PFSK-1 (cell line): ENCODE measurements at regions not wholly inside any gene's neighbourhood (a gene's known extent, or its start where the extent isn't known, plus 50 kb on each side); places are given as distances from the start of the nearest gene placed in this dataset.

Experiments
- FOXP2 ChIP-seq: optimal IDR thresholded peaks from 2 replicates; pipeline ENCODE3; 2011; ENCODE audit warnings: borderline replicate concordance, control low read depth, inconsistent platforms; ENCODE audit not compliant: insufficient read depth; ENCODE audit errors: extremely low read length, extremely low read depth
- POLR2AphosphoS5 ChIP-seq: IDR thresholded peaks from 2 replicates; pipeline ENCODE4 v1.6.1; 2012; ENCODE audit warnings: low read depth, mild to moderate bottlenecking, control low read depth, low read length, moderate library complexity
- SIN3A ChIP-seq: IDR thresholded peaks from 2 replicates; pipeline ENCODE4 v1.6.1; 2012; ENCODE audit warnings: mild to moderate bottlenecking, low read length, moderate library complexity, borderline replicate concordance; ENCODE audit not compliant: insufficient read depth
- TAF1 ChIP-seq: IDR thresholded peaks from 2 replicates; pipeline ENCODE4 v1.6.1; 2012; ENCODE audit warnings: low read length, control low read depth, borderline replicate concordance; ENCODE audit not compliant: insufficient read depth
- TF ChIP-seq, protein P1 (sequence below), 2 experiments: IDR thresholded peaks; 2 replicates each; pipeline versions ENCODE4 v1.6.1 to v1.8.0; 2011 to 2012; ENCODE audit warnings: low read depth in 2 of 2, low read length in 2 of 2, control low read depth in 1 of 2, inconsistent platforms in 1 of 2, mild to moderate bottlenecking in 1 of 2, moderate library complexity in 1 of 2; ENCODE audit not compliant: insufficient read depth in 1 of 2

GRCh38 chr13:67736646-67737420 lies 506.7 kb upstream of the PCDH9 start:
- TF ChIP-seq POLR2AphosphoS5 (no peak), TAF1 (no peak), FOXP2 (no peak), SIN3A (no peak)
- TF ChIP-seq, protein P1, sequence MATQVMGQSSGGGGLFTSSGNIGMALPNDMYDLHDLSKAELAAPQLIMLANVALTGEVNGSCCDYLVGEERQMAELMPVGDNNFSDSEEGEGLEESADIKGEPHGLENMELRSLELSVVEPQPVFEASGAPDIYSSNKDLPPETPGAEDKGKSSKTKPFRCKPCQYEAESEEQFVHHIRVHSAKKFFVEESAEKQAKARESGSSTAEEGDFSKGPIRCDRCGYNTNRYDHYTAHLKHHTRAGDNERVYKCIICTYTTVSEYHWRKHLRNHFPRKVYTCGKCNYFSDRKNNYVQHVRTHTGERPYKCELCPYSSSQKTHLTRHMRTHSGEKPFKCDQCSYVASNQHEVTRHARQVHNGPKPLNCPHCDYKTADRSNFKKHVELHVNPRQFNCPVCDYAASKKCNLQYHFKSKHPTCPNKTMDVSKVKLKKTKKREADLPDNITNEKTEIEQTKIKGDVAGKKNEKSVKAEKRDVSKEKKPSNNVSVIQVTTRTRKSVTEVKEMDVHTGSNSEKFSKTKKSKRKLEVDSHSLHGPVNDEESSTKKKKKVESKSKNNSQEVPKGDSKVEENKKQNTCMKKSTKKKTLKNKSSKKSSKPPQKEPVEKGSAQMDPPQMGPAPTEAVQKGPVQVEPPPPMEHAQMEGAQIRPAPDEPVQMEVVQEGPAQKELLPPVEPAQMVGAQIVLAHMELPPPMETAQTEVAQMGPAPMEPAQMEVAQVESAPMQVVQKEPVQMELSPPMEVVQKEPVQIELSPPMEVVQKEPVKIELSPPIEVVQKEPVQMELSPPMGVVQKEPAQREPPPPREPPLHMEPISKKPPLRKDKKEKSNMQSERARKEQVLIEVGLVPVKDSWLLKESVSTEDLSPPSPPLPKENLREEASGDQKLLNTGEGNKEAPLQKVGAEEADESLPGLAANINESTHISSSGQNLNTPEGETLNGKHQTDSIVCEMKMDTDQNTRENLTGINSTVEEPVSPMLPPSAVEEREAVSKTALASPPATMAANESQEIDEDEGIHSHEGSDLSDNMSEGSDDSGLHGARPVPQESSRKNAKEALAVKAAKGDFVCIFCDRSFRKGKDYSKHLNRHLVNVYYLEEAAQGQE (IDR thresholded peaks at IDR 0.05; ENCODE audit: insufficient read depth in 1 of 2, low read depth in 2 of 2, low read length in 2 of 2): no peak

DNA sequence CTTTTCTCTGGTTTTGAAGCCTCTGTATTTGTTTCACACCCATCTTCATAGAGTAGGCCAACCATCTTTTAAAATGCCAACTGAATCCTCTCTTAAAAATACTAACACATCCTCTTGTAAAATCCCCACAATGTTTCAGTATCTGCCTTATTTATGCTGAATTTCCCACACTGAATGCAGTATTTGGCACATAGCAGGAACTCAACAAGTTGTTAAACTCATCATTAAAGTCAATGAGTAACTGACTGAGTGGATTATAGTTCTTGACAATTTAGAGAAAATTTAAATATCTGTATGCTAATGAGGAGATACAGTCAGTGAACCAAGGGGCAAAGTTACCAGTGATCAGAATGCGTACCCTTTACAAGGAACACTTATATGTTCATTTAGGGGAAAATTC lies 505.5 kb upstream of the PCDH9 start:
- TF ChIP-seq SIN3A: no peak
- TF ChIP-seq TAF1: no peak
- TF ChIP-seq, protein P1 (IDR thresholded peaks at IDR 0.05; ENCODE audit: insufficient read depth in 1 of 2, low read depth in 2 of 2, low read length in 2 of 2): no peak
- TF ChIP-seq FOXP2: no peak
- no peak for TF ChIP-seq POLR2AphosphoS5

GRCh38 chr13:67726979-67727378 lies 496.8 kb upstream of the PCDH9 start:
- TF ChIP-seq TAF1 (no peak), POLR2AphosphoS5 (no peak), SIN3A (no peak), FOXP2 (no peak)
- TF ChIP-seq, protein P1 (IDR thresholded peaks at IDR 0.05; ENCODE audit: insufficient read depth in 1 of 2, low read depth in 2 of 2, low read length in 2 of 2): no peak

DNA sequence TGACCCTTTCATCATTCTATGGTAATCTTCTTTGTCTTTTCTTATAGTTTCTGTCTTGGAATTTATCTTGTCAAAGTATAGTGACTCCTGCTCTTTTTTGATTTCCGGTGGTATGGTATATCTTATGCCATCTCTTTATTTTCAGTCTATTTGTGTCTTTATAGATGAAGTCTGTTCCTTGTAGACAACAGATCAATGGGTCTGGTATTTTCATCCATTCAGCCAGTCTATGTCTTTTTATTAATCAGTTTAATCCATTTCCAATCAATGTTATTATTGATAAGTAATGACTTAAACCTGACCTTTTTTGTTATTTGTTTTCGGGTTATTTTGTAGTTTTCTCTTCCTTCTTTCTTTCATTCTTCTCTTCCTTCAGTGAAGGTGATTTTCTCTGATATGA lies 495.9 kb upstream of the PCDH9 start:
- TF ChIP-seq SIN3A (no peak), TAF1 (no peak), POLR2AphosphoS5 (no peak), FOXP2 (no peak)
- TF ChIP-seq, protein P1 (IDR thresholded peaks at IDR 0.05; ENCODE audit: insufficient read depth in 1 of 2, low read depth in 2 of 2, low read length in 2 of 2): no peak

DNA sequence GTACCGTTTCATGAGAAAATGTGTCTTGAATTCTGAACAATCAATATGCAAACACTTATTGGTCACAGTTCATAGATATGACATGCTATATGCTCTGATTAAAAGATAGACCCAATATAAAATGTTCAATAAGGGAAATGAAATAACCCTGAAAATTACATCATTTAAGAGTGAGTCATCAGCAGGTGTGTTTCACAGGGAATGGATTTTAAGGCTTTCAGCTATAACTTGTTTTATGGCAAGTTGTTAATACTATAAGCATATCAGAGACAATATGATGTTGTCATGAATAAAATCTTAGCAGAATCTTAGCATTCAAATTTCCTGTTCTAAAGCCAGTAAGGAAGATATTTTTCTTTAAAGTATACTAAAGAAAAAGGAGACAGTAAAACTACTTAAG lies 483.4 kb upstream of the PCDH9 start:
- TF ChIP-seq, protein P1 (IDR thresholded peaks at IDR 0.05; ENCODE audit: insufficient read depth in 1 of 2, low read depth in 2 of 2, low read length in 2 of 2): no peak
- TF ChIP-seq FOXP2 (no peak), TAF1 (no peak), POLR2AphosphoS5 (no peak), SIN3A (no peak)
